ENCODE measurements at regions not wholly inside any gene's neighbourhood (a gene's known extent, or its start where the extent isn't known, plus 50 kb on each side); places are given as distances from the start of the nearest gene placed in this dataset.

DNA sequence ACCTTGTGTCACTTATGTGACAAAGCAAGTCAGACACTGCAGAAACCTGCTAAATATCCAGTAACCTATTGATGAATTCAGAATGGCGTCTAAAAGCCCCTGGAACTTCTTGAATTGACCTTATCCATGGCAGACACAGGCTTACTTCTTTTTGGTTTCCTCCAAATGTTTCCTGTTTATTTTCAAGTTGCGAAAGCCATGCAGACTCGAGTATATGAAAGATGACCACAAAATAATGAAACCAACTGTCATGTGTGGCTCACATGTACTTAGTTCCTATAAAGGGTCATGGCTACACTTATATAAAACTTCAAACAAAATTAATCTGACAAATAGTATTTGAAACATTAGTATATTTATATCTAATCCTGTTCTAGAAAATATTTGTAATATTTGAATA lies 113.1 kb upstream of the FNDC3A start:
- TF ChIP-seq, protein P1, sequence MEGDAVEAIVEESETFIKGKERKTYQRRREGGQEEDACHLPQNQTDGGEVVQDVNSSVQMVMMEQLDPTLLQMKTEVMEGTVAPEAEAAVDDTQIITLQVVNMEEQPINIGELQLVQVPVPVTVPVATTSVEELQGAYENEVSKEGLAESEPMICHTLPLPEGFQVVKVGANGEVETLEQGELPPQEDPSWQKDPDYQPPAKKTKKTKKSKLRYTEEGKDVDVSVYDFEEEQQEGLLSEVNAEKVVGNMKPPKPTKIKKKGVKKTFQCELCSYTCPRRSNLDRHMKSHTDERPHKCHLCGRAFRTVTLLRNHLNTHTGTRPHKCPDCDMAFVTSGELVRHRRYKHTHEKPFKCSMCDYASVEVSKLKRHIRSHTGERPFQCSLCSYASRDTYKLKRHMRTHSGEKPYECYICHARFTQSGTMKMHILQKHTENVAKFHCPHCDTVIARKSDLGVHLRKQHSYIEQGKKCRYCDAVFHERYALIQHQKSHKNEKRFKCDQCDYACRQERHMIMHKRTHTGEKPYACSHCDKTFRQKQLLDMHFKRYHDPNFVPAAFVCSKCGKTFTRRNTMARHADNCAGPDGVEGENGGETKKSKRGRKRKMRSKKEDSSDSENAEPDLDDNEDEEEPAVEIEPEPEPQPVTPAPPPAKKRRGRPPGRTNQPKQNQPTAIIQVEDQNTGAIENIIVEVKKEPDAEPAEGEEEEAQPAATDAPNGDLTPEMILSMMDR (IDR thresholded peaks at IDR 0.05): no peak
- TF ChIP-seq POLR2A (IDR thresholded peaks at IDR 0.05) (no peak), POLR2AphosphoS5 (IDR thresholded peaks at IDR 0.05) (no peak)
